Psoas muscle (tissue), 7 donors: ENCODE measurements at regions not wholly inside any gene's neighbourhood (a gene's known extent, or its start where the extent isn't known, plus 50 kb on each side); places are given as distances from the start of the nearest gene placed in this dataset.

ENCODE experiments used
- ATAC-seq, 4 donors: fragments of 200-7000 bp; cut with Tn5 transposase; one replicate each; pipeline ENCODE4 v1.9.1; 2020; ENCODE audit warnings: moderate library complexity in 3 of 4, mild to moderate bottlenecking in 2 of 4
- DNase-seq, 2 donors: peaks; one replicate each; pipeline ENCODE4 v3.0.0-alpha.2; 2020
- H3K27ac ChIP-seq: fragments of 200-600 bp; one replicate; pipeline ENCODE4 v1.8.0; 2022
- H3K27me3 ChIP-seq, 3 donors: fragments of 200-600 bp in 1 of 3; one replicate each; pipeline versions ENCODE4 v1.6.1 to v1.8.0; 2013 to 2022; ENCODE audit warnings: low read length in 2 of 3, mild to moderate bottlenecking in 2 of 3, moderate library complexity in 1 of 3; ENCODE audit not compliant: insufficient read depth in 3 of 3
- H3K36me3 ChIP-seq, 2 donors: fragments of 200-600 bp in 1 of 2; one replicate each; pipeline versions ENCODE4 v1.6.1 to v1.8.0; 2013 to 2022; ENCODE audit warnings: low read depth in 1 of 2, mild to moderate bottlenecking in 1 of 2, moderate library complexity in 1 of 2; ENCODE audit not compliant: insufficient read depth in 1 of 2
- H3K4me1 ChIP-seq: fragments of 200-600 bp; one replicate; pipeline ENCODE4 v1.8.0; 2022
- H3K4me3 ChIP-seq: fragments of 200-600 bp; one replicate; pipeline ENCODE4 v1.8.0; 2022; ENCODE audit warnings: mild to moderate bottlenecking
- H3K9me3 ChIP-seq: fragments of 200-600 bp; one replicate; pipeline ENCODE4 v1.8.0; 2022
- WGBS, 3 donors: extraction: QIAGEN DNeasy Blood & Tissue Kit; methylation state at CpG; one replicate each; pipeline versions ENCODE4 v1.1.6 to v1.1.7; 2013; 5-methylcytosine and 5-hydroxymethylcytosine counted together
- intact Hi-C, 2 donors: fragments of 100-400 bp; cut with DNase I; formaldehyde crosslinking; loops; one replicate each; pipeline versions ENCODE4 v1.11.0 to v1.14.2; 2022
- TF ChIP-seq, protein P1 (sequence below): fragments of 200-600 bp; IDR thresholded peaks from one replicate; pipeline ENCODE4 v1.8.0; 2022; ENCODE audit warnings: antibody characterized with exemption
- donor health status: healthy with polysubstance abuse.
- donor health status: DM: no; HTN: no; CAD: no; lungs with moderate emphysema.
- donor health status: Bipolar disorder and iron deficiency.
- donor health status: healthy.
- donor health status: DM: yes; HTN: yes; CAD: no.
- donor health status: DM: no; HTN: no; CAD: no.
- donor health status: DM: yes; HTN: yes; CAD: no.

DNA sequence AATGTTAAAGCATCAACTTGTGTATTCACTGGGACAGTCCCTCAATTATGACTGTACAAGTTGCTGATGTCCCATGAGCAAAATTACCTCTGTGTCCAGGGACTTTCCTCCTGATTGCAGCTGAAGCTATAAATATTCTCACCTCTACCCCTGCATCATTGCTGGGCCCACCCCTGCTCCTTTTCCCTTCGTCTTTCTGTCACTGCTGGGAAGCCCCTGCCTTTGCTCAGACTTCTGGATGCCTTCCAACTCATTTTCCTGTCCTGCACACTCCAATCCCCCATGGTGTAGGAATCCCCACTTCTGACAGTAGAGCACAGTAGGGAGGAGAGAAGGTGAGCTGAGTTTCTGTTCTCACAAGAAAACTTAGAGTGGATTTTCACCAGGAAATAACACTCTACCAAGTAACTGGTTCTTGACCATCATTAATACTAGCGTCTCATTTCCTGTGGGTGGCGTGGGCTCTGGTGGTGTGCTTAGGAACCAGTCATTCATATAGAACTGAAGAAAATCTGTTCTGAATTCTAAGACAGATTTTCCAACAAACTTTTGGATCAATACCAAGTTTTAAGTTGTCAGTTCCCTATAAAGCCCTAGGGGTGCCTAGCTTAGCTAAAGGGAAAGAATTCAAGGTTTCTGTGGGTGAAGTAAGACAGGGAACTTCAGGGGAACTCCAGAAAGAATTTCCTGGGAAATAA lies 136.2 kb upstream of the MED14 start:
- peak in 1 of 4 donors; percentile 24 for ATAC-seq
- Histone ChIP-seq H3K27ac (no peak overlapping the region), H3K4me3 (no peak overlapping the region), H3K36me3 (no peaks in the 10 kb centered on the region), H3K27me3 (no peaks in the 10 kb centered on the region), H3K9me3 (no peaks in the 10 kb centered on the region), H3K4me1 (peaks cover 13% of the 10 kb centered on the region)
- DNase-seq = no peak
- TF ChIP-seq, protein P1, sequence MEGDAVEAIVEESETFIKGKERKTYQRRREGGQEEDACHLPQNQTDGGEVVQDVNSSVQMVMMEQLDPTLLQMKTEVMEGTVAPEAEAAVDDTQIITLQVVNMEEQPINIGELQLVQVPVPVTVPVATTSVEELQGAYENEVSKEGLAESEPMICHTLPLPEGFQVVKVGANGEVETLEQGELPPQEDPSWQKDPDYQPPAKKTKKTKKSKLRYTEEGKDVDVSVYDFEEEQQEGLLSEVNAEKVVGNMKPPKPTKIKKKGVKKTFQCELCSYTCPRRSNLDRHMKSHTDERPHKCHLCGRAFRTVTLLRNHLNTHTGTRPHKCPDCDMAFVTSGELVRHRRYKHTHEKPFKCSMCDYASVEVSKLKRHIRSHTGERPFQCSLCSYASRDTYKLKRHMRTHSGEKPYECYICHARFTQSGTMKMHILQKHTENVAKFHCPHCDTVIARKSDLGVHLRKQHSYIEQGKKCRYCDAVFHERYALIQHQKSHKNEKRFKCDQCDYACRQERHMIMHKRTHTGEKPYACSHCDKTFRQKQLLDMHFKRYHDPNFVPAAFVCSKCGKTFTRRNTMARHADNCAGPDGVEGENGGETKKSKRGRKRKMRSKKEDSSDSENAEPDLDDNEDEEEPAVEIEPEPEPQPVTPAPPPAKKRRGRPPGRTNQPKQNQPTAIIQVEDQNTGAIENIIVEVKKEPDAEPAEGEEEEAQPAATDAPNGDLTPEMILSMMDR = no peak
- WGBS, 3 donors = 45 to 53% (median 49%) methylated on average over 3 of the region's 3 CpGs
- intact Hi-C loops = loop anchor here in 1 of 2 donors (10.0 kb wide), 1 partner anchor 243 kb away; no protein-coding TSS in a partner anchor

DNA sequence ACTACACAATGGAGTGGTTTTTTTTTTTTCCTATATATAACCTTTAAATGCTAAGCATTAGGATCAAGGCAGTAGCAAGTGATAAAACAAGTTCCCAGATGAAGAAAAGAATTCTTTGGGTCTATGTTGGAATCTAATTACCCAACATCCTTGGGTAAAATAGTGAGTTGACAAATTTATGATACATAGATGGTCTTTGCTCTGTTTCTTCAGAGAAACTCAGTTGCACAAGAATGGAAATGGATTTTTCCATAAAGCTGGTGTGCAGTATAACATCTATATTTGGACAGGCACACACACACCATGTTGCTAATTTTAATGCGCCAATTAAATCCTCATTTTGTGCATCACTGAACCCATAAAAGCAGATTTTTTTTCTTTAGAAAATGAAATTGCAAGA lies 137.0 kb upstream of the MED14 start:
- WGBS, 3 donors = 95 to 100% (median 97%) methylated on average over 1 of the region's 1 CpG
- ATAC-seq = no peak
- intact Hi-C loops = loop anchor here in 1 of 2 donors (10.0 kb wide), 1 partner anchor 242 kb away; no protein-coding TSS in a partner anchor

DNA sequence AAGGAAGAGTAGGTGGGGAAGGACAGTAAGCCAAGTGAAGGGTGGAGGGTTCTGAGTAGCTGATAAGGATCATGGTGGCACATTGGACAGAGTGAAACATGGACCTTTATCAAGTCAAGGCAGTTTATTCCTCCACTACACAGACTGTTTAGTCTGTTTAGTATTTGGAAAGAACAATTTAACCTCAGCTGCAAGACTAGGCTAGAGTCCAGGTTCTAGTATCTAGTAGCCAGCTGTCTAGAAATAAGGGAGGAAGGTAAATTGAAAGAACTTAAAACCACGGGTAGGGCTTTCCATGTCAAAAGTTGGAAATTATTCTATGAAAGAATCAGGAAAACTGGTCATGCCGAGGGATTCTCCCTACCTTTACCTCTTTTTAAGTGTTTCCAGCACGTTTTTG lies 140.1 kb upstream of the MED14 start:
- Histone ChIP-seq H3K9me3 (no peaks in the 10 kb centered on the region), H3K27me3 (no peaks in the 10 kb centered on the region), H3K4me1 (no peaks in the 10 kb centered on the region), H3K27ac (no peak overlapping the region), H3K36me3 (no peaks in the 10 kb centered on the region), H3K4me3 (no peak overlapping the region)
- 53 to 74% (median 56%) methylated on average over 3 of the region's 3 CpGs for WGBS, 3 donors
- DNase-seq (no peak), ATAC-seq (no peak)
- intact Hi-C loops = loop anchor here (5.0 to 10.0 kb wide), 2 partner anchors 239 to 242 kb away; no protein-coding TSS in a partner anchor
- TF ChIP-seq, protein P1 = no peak

More for the DNA sequence above, 137.0 kb upstream of the MED14 start:
- DNase-seq = no peak
- no peak overlapping the region for H3K27ac ChIP-seq
- no peaks in the 10 kb centered on the region for H3K36me3 ChIP-seq
- peaks cover 5% of the 10 kb centered on the region for H3K4me1 ChIP-seq
- H3K4me3 ChIP-seq = no peak overlapping the region
- no peaks in the 10 kb centered on the region for H3K27me3 ChIP-seq
- TF ChIP-seq, protein P1 = no peak
- H3K9me3 ChIP-seq = no peaks in the 10 kb centered on the region

DNA sequence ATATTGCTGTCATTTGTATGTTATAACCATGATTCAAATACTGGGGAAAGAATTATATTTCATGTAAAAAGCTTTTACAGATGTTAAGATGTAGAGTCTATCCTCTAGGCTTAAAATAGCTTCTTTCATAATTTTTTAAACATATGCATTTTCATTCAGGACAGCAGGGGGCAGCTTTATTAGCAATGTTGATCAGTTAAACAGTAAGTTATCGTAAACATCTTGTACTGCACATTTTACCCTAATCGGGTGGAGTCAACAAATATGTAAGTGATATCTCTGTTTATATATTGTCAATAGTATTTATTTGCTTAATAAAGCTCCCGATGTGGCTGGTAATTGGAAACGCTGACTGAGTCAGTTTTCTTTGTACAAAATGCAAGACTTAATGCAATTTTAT lies 142.5 kb upstream of the MED14 start:
- DNase-seq = no peak
- Histone ChIP-seq H3K4me3 (peak overlapping the region; percentile 20), H3K27ac (no peak overlapping the region), H3K36me3 (no peaks in the 10 kb centered on the region), H3K27me3 (peaks cover 0 to 6% (median 0%) of the 10 kb centered on the region in 3 donors), H3K9me3 (no peaks in the 10 kb centered on the region), H3K4me1 (no peaks in the 10 kb centered on the region)
- ATAC-seq = peak in 1 of 4 donors; percentile 70
- TF ChIP-seq, protein P1 = peak; percentile 45
- 16 to 50% (median 29%) methylated on average over 4 of the region's 4 CpGs for WGBS, 3 donors
- intact Hi-C loops = loop anchor here (5.0 to 10.0 kb wide), 2 partner anchors 237 to 239 kb away; no protein-coding TSS in a partner anchor
